Common myeloid progenitor, CD34-positive (primary cell): ENCODE measurements at regions not wholly inside any gene's neighbourhood (a gene's known extent, or its start where the extent isn't known, plus 50 kb on each side); places are given as distances from the start of the nearest gene placed in this dataset.

Experiments used
- CTCF ChIA-PET: fragments of 350-600 bp; sonication (Branson Sonifier 250); formaldehyde crosslinking; loops from one replicate; lab custom pipeline; 2021; ENCODE audit warnings: antibody characterized with exemption; lab: Charles Lee
- POLR2A ChIA-PET: fragments of 350-600 bp; sonication (Branson Sonifier 250); formaldehyde crosslinking; loops from one replicate; lab custom pipeline; 2021; ENCODE audit warnings: antibody characterized with exemption; lab: Charles Lee
- DNase-seq, 3 donors: peaks; one replicate each; pipeline versions ENCODE4 v3.0.0 to v3.0.0-alpha.2; 2013
- H3K27ac ChIP-seq, 2 experiments: 1 replicate in 1 of 2; 2 replicates in 1 of 2; pipeline ENCODE4 v1.7.0; 2013; ENCODE audit warnings: inconsistent platforms in 2 of 2, low read length in 2 of 2, mild to moderate bottlenecking in 2 of 2, low read depth in 1 of 2, moderate library complexity in 1 of 2; ENCODE audit not compliant: severe bottlenecking in 2 of 2, insufficient read depth in 1 of 2, poor library complexity in 1 of 2
- H3K27me3 ChIP-seq, 5 experiments: replicated peaks in 2 of 5; 1 replicate in 3 of 5; 2 replicates in 2 of 5; pipeline versions ENCODE4 v1.6.1 to v1.7.0; 2013; ENCODE audit warnings: low read length in 4 of 5, mild to moderate bottlenecking in 2 of 5, moderate library complexity in 2 of 5, inconsistent platforms in 1 of 5; ENCODE audit not compliant: insufficient read depth in 5 of 5, control insufficient read depth in 4 of 5
- H3K36me3 ChIP-seq, 4 experiments: 1 replicate in 2 of 4; 2 replicates in 2 of 4; pipeline versions ENCODE4 v1.6.1 to v1.7.0; 2013; ENCODE audit warnings: low read length in 3 of 4, control low read depth in 1 of 4, mild to moderate bottlenecking in 1 of 4; ENCODE audit not compliant: control insufficient read depth in 4 of 4, insufficient read depth in 4 of 4
- H3K4me1 ChIP-seq, 4 experiments: 1 replicate in 3 of 4; 2 replicates in 1 of 4; pipeline versions ENCODE4 v1.6.1 to v1.7.1; 2013; ENCODE audit warnings: low read length in 3 of 4, mild to moderate bottlenecking in 3 of 4, control low read depth in 1 of 4, inconsistent platforms in 1 of 4, moderate library complexity in 1 of 4; ENCODE audit not compliant: control insufficient read depth in 4 of 4, insufficient read depth in 4 of 4; ENCODE audit errors: control extremely low read depth in 1 of 4
- H3K4me3 ChIP-seq, 7 experiments: 1 replicate in 4 of 7; 2 replicates in 3 of 7; pipeline versions ENCODE4 v1.5.1 to v1.7.0; 2013; ENCODE audit warnings: mild to moderate bottlenecking in 7 of 7, low read length in 6 of 7, moderate library complexity in 6 of 7, inconsistent platforms in 2 of 7, low read depth in 2 of 7, control low read depth in 1 of 7; ENCODE audit not compliant: insufficient read depth in 4 of 7, control insufficient read depth in 1 of 7; ENCODE audit errors: extremely low read depth in 1 of 7
- H3K9me3 ChIP-seq, 5 experiments: 1 replicate in 4 of 5; 2 replicates in 1 of 5; pipeline versions ENCODE4 v1.6.1 to v1.7.1; 2013; ENCODE audit warnings: low read length in 4 of 5, mild to moderate bottlenecking in 2 of 5, inconsistent platforms in 1 of 5, low read depth in 1 of 5, moderate library complexity in 1 of 5; ENCODE audit not compliant: control insufficient read depth in 4 of 5, insufficient read depth in 2 of 5; ENCODE audit errors: control extremely low read depth in 1 of 5
- WGBS: methylation state at CpG from one replicate; pipeline ENCODE4 v1.1.5; 2013; ENCODE audit not compliant: insufficient coverage; 5-methylcytosine and 5-hydroxymethylcytosine counted together

GRCh38 chr6:80767808-80768207 is 661.3 kb downstream of the BCKDHB start:
- 82% methylated on average over 2 of the region's 2 CpGs for WGBS
- H3K4me3 ChIP-seq: no peak overlapping the region
- no peaks in the 10 kb centered on the region for H3K36me3 ChIP-seq
- POLR2A ChIA-PET: no interaction called here
- DNase-seq: no peak
- CTCF ChIA-PET: interaction anchor here (1.0 kb wide), 1 partner anchor 12 kb away, joined by 4 read pairs; no protein-coding TSS in a partner anchor
- H3K9me3 ChIP-seq: no peaks in the 10 kb centered on the region
- no peaks in the 10 kb centered on the region for H3K27me3 ChIP-seq
- no peaks in the 10 kb centered on the region for H3K4me1 ChIP-seq
- no peak overlapping the region for H3K27ac ChIP-seq

DNA sequence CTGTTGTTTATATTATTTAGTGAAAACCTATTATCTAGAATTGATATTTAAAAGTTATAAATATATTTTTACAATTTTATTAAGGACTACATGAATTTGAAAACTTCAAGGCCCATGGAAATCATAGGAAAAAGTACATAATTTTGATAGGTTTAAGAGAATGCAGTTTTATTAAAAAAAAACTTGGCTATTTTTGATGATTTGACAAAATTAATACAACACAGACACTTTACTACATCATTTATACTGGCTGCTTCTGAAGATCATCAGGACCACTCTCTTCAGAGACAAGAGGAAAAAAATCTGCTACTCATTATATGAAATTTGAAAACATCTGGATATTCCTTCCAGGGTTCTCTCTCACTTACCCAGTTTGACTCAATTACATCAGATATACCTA is 637.7 kb downstream of the BCKDHB start:
- DNase-seq: no peak
- ChIA-PET CTCF (no interaction called here), POLR2A (no interaction called here)
- Histone ChIP-seq H3K27ac (no peak overlapping the region), H3K4me3 (no peak overlapping the region), H3K9me3 (no peaks in the 10 kb centered on the region), H3K36me3 (no peaks in the 10 kb centered on the region), H3K4me1 (no peaks in the 10 kb centered on the region), H3K27me3 (no peaks in the 10 kb centered on the region)

DNA sequence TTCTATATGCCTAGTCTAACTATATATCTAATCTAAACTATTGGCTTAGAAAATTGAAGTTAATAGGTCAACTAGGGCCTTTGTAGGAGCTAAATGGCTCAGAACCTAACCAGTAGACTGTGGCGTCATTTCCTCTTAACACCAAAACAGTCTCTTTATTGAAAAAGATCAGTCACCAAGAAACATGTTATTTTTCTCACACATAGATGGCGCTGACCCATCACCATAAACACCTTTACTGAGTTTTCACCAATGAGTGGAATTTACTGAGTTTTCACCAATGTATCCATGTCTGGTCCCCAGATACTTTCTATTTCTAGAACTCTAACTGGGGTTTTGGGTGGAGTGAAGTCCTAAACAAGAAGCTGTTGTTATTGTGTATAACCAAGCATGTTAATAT is 636.0 kb downstream of the BCKDHB start:
- ChIA-PET CTCF (interaction anchor here (1.4 kb wide), 1 partner anchor 334 kb away, joined by 3 read pairs; no protein-coding TSS in a partner anchor), POLR2A (no interaction called here)
- peak; percentile 22 to 42 (median 40) for DNase-seq
- no peaks in the 10 kb centered on the region for H3K4me1 ChIP-seq
- no peaks in the 10 kb centered on the region for H3K27me3 ChIP-seq
- 40% methylated on average over 2 of the region's 2 CpGs for WGBS
- H3K27ac ChIP-seq: no peak overlapping the region
- H3K36me3 ChIP-seq: no peaks in the 10 kb centered on the region
- H3K9me3 ChIP-seq: no peaks in the 10 kb centered on the region
- no peak overlapping the region for H3K4me3 ChIP-seq

GRCh38 chr6:80733641-80734040 is 627.2 kb downstream of the BCKDHB start:
- Histone ChIP-seq H3K27me3 (no peaks in the 10 kb centered on the region), H3K4me1 (no peaks in the 10 kb centered on the region), H3K36me3 (no peaks in the 10 kb centered on the region), H3K9me3 (no peaks in the 10 kb centered on the region), H3K27ac (no peak overlapping the region), H3K4me3 (no peak overlapping the region)
- DNase-seq: no peak
- ChIA-PET CTCF (no interaction called here), POLR2A (no interaction called here)
- WGBS: no CpG with 5 or more reads among the region's 2 CpGs

DNA sequence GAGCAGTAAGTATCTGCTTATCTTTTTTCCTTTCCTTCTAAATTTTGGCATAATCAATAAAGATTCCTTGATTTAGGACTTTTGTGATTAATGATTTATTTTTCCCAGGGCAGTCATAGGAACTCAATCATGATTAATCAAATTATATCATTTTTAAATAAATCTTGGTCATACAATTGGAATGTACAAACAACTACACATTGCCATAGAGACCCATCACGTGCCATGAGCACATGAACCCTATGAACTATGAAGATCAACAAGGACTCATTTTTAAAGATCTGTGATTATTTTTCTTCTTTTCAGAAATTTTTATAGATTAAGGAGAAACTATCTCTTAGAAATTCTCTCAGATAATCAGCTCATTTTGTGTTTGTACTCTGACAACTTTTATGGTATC is 622.4 kb downstream of the BCKDHB start:
- no peak for DNase-seq
- no peaks in the 10 kb centered on the region for H3K36me3 ChIP-seq
- no peaks in the 10 kb centered on the region for H3K9me3 ChIP-seq
- H3K4me1 ChIP-seq: no peaks in the 10 kb centered on the region
- H3K27me3 ChIP-seq: no peaks in the 10 kb centered on the region
- no peak overlapping the region for H3K27ac ChIP-seq
- H3K4me3 ChIP-seq: no peak overlapping the region
- WGBS: no CpG with 5 or more reads among the region's 1 CpG
- CTCF ChIA-PET: no interaction called here
- POLR2A ChIA-PET: no interaction called here

GRCh38 chr6:80728101-80728750 is 621.8 kb downstream of the BCKDHB start:
- no peak overlapping the region for H3K27ac ChIP-seq
- ChIA-PET POLR2A (no interaction called here), CTCF (no interaction called here)
- no peak overlapping the region for H3K4me3 ChIP-seq
- H3K4me1 ChIP-seq: no peaks in the 10 kb centered on the region
- no peaks in the 10 kb centered on the region for H3K9me3 ChIP-seq
- WGBS: no CpG with 5 or more reads among the region's 1 CpG
- no peaks in the 10 kb centered on the region for H3K27me3 ChIP-seq
- no peaks in the 10 kb centered on the region for H3K36me3 ChIP-seq
- no peak for DNase-seq

DNA sequence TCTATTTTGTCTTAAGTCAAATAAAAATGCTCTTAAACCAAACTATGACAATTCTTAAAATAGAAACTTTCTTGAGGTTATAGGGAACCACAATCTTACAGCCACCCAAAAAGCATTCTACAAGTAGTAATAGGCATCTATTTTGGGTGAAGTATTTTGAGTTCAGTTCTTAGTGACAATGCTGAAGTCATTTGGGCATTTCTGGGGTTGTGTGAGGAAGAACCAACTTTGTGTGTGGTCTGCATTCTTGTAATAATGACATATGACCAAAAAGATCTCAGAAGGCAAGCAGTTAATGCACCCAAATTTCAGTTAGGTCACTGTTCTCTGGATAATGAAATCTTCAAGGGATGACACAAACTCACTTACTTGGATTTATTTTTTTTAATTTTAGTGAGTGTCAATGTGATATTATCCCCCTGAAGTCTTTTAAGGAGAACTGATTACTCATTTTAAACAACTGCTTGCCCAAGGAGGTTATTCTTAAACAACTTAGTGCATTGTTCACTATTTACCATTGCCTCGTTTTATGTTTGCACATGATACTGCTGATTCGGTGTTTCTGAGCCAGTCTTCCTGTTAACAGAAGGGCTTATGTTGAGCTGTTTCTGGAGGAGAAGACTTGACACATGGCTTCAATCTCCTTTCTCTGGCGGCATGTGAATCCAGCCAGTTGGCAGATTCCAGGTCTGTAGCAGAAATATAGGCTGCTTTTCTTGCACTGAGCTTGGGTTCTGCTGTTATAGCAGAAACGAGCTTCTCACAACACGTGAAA is 618.9 kb downstream of the BCKDHB start:
- CTCF ChIA-PET: no interaction called here
- Histone ChIP-seq H3K4me3 (no peak overlapping the region), H3K4me1 (no peaks in the 10 kb centered on the region), H3K9me3 (no peaks in the 10 kb centered on the region), H3K27ac (no peak overlapping the region), H3K36me3 (no peaks in the 10 kb centered on the region), H3K27me3 (no peaks in the 10 kb centered on the region)
- WGBS: 95% methylated on average over 2 of the region's 5 CpGs
- no peak for DNase-seq
- POLR2A ChIA-PET: no interaction called here
